H1 (cell line): ENCODE measurements at regions not wholly inside any gene's neighbourhood (a gene's known extent, or its start where the extent isn't known, plus 50 kb on each side); places are given as distances from the start of the nearest gene placed in this dataset.

Experiments
- CTCF ChIA-PET: fragments of 300-600 bp; sonication (Branson Sonifier 250); formaldehyde crosslinking; loops from one replicate; lab custom pipeline; 2021; ENCODE audit not compliant: partially characterized antibody; lab: Charles Lee
- POLR2A ChIA-PET: fragments of 300-600 bp; sonication (Branson Sonifier 250); formaldehyde crosslinking; loops from one replicate; lab custom pipeline; 2021; ENCODE audit warnings: inconsistent platforms; ENCODE audit not compliant: partially characterized antibody; lab: Charles Lee
- DNase-seq, 2 experiments: peaks; one replicate each; pipeline versions ENCODE4 v3.0.0 to v3.0.0-alpha.2; 2010 to 2022; ENCODE audit warnings: low spot score in 2 of 2, low read depth in 1 of 2, mixed read lengths in 1 of 2
- FAIRE-seq: peaks from 2 replicates; lab custom pipeline; 2011; peaks lifted over from hg19 to GRCh38; lab: Jason Lieb, UNC
- H2AFZ ChIP-seq: 2 replicates; pipeline ENCODE4 v1.8.1; 2012; ENCODE audit warnings: low read length, inconsistent platforms
- H2AK5ac ChIP-seq: 2 replicates; pipeline ENCODE4 v1.6.1; 2013; ENCODE audit warnings: low read depth, low read length
- H2BK120ac ChIP-seq: replicated peaks from 2 replicates; pipeline ENCODE3; 2013; ENCODE audit warnings: low read depth, low read length, inconsistent platforms
- H2BK12ac ChIP-seq: 2 replicates; pipeline ENCODE4 v1.6.1; 2013; ENCODE audit warnings: low read depth, low read length
- H2BK15ac ChIP-seq: 2 replicates; pipeline ENCODE4 v1.6.1; 2013; ENCODE audit warnings: low read length
- H2BK20ac ChIP-seq: 2 replicates; pipeline ENCODE4 v1.6.1; 2013; ENCODE audit warnings: low read length
- H2BK5ac ChIP-seq: 2 replicates; pipeline ENCODE4 v1.6.1; 2013; ENCODE audit warnings: low read depth, low read length
- H3K14ac ChIP-seq: 2 replicates; pipeline ENCODE4 v1.6.1; 2013; ENCODE audit warnings: inconsistent platforms; ENCODE audit not compliant: insufficient read length
- H3K18ac ChIP-seq: 2 replicates; pipeline ENCODE4 v1.6.1; 2013; ENCODE audit warnings: low read length; ENCODE audit errors: extremely low read depth
- H3K23ac ChIP-seq: 2 replicates; pipeline ENCODE4 v1.6.1; 2013; ENCODE audit warnings: inconsistent platforms; ENCODE audit not compliant: insufficient read length
- H3K23me2 ChIP-seq: 2 replicates; pipeline ENCODE4 v1.6.1; 2013; ENCODE audit warnings: low read depth, low read length
- H3K27ac ChIP-seq: 2 replicates; pipeline ENCODE4 v1.6.1; 2011; ENCODE audit warnings: low read depth, low read length, inconsistent platforms
- H3K27me3 ChIP-seq, 4 experiments: replicated peaks in 1 of 4; 1 replicate in 1 of 4; 2 replicates in 3 of 4; pipeline versions ENCODE4 v1.6.1 to v1.8.1; 2011 to 2013; ENCODE audit warnings: low read length in 3 of 4, mild to moderate bottlenecking in 3 of 4, inconsistent platforms in 2 of 4, mixed read lengths in 2 of 4, moderate library complexity in 1 of 4; ENCODE audit not compliant: control insufficient read depth in 3 of 4, insufficient read depth in 3 of 4; ENCODE audit errors: extremely low read depth in 1 of 4
- H3K36me3 ChIP-seq, 4 experiments: 2 replicates each; pipeline versions ENCODE4 v1.6.1 to v1.8.1; 2011 to 2013; ENCODE audit warnings: mild to moderate bottlenecking in 4 of 4, low read length in 3 of 4, moderate library complexity in 2 of 4, control low read depth in 1 of 4, inconsistent platforms in 1 of 4; ENCODE audit not compliant: insufficient read depth in 4 of 4, control insufficient read depth in 2 of 4
- H3K4ac ChIP-seq: replicated peaks from 2 replicates; pipeline ENCODE3; 2013; ENCODE audit warnings: low read length, low read depth, mixed read lengths, inconsistent platforms; ENCODE audit not compliant: insufficient read length
- H3K4me1 ChIP-seq, 4 experiments: replicated peaks in 1 of 4; 1 replicate in 1 of 4; 2 replicates in 3 of 4; pipeline versions ENCODE4 v1.6.1 to v1.8.1; 2011 to 2013; ENCODE audit warnings: low read length in 3 of 4, inconsistent platforms in 2 of 4, mixed read lengths in 1 of 4; ENCODE audit not compliant: insufficient read depth in 4 of 4, control insufficient read depth in 3 of 4
- H3K4me2 ChIP-seq, 2 experiments: 2 replicates each; pipeline versions ENCODE4 v1.6.1 to v1.8.1; 2011 to 2013; ENCODE audit warnings: low read depth in 2 of 2, low read length in 2 of 2, control low read depth in 1 of 2, inconsistent platforms in 1 of 2, mild to moderate bottlenecking in 1 of 2; ENCODE audit not compliant: insufficient read depth in 1 of 2
- H3K4me3 ChIP-seq, 4 experiments: fragments of 200-600, 300-600 bp in 1 of 4; sonication (generic), shearing (Covaris generic), sonication (Bioruptor Twin) in 1 of 4; 2 replicates each; pipeline versions ENCODE4 v1.5.1 to v1.8.1; 2011 to 2016; ENCODE audit warnings: low read length in 4 of 4, low read depth in 3 of 4, control low read depth in 2 of 4, inconsistent platforms in 2 of 4, mild to moderate bottlenecking in 2 of 4, mixed read lengths in 1 of 4, moderate library complexity in 1 of 4; ENCODE audit not compliant: insufficient read depth in 2 of 4; ENCODE audit errors: extremely low read depth in 1 of 4
- H3K56ac ChIP-seq: replicated peaks from 2 replicates; pipeline ENCODE3; 2013; ENCODE audit warnings: low read depth, mild to moderate bottlenecking, mixed read lengths, low read length, inconsistent platforms; ENCODE audit not compliant: insufficient read length
- H3K79me1 ChIP-seq: 2 replicates; pipeline ENCODE4 v1.6.1; 2013; ENCODE audit warnings: low read depth, low read length, control low read depth
- H3K79me2 ChIP-seq, 2 experiments: 2 replicates each; pipeline versions ENCODE4 v1.6.1 to v1.8.1; 2012 to 2013; ENCODE audit warnings: low read length in 2 of 2, mild to moderate bottlenecking in 2 of 2, inconsistent platforms in 1 of 2; ENCODE audit not compliant: insufficient read depth in 2 of 2, control insufficient read depth in 1 of 2
- H3K9ac ChIP-seq, 4 experiments: replicated peaks in 1 of 4; 1 replicate in 1 of 4; 2 replicates in 3 of 4; pipeline versions ENCODE4 v1.6.1 to v1.8.1; 2011 to 2013; ENCODE audit warnings: low read depth in 3 of 4, low read length in 3 of 4, control low read depth in 2 of 4, mild to moderate bottlenecking in 2 of 4, moderate library complexity in 2 of 4, inconsistent platforms in 1 of 4; ENCODE audit errors: extremely low read depth in 1 of 4
- H3K9me3 ChIP-seq, 2 experiments: 2 replicates each; pipeline versions ENCODE4 v1.6.1 to v1.8.1; 2012 to 2013; ENCODE audit warnings: mild to moderate bottlenecking in 2 of 2, moderate library complexity in 2 of 2, control low read depth in 1 of 2, inconsistent platforms in 1 of 2, low read depth in 1 of 2, low read length in 1 of 2, mixed read lengths in 1 of 2; ENCODE audit not compliant: insufficient read depth in 2 of 2
- H4K20me1 ChIP-seq, 2 experiments: replicated peaks in 1 of 2; 2 replicates each; pipeline versions ENCODE3 to v1.8.1; 2011 to 2013; ENCODE audit warnings: inconsistent platforms in 2 of 2, low read length in 2 of 2, mild to moderate bottlenecking in 1 of 2; ENCODE audit not compliant: insufficient read depth in 2 of 2, control insufficient read depth in 1 of 2
- H4K5ac ChIP-seq: 2 replicates; pipeline ENCODE4 v1.6.1; 2013; ENCODE audit warnings: low read length, low read depth, mixed read lengths, inconsistent platforms; ENCODE audit not compliant: insufficient read length
- H4K8ac ChIP-seq: 2 replicates; pipeline ENCODE4 v1.8.0; 2013; ENCODE audit warnings: mild to moderate bottlenecking, moderate library complexity, low read length, inconsistent platforms; ENCODE audit not compliant: insufficient read depth; ENCODE audit errors: extremely low read depth
- H4K91ac ChIP-seq: replicated peaks from 2 replicates; pipeline ENCODE3; 2013; ENCODE audit warnings: low read length, mixed read lengths, inconsistent platforms; ENCODE audit not compliant: insufficient read length
- WGBS, 2 experiments: shearing (Covaris generic) in 1 of 2; methylation state at CpG; one replicate each; pipeline versions ENCODE4 v1.1.6 to v1.1.7; 2013 to 2015; ENCODE audit warnings: low lambda C conversion rate in 2 of 2, mixed read lengths in 2 of 2, inconsistent platforms in 1 of 2, low coverage in 1 of 2, missing lambda C conversion rate in 1 of 2; ENCODE audit not compliant: insufficient replicate concordance in 2 of 2, insufficient coverage in 1 of 2, insufficient read length in 1 of 2; ENCODE audit errors: extremely low coverage in 1 of 2, missing lambda C conversion rate in 1 of 2; 5-methylcytosine and 5-hydroxymethylcytosine counted together
- TF ChIP-seq, protein P1 (sequence below), 3 experiments: IDR thresholded peaks; 1 replicate in 2 of 3; 2 replicates in 1 of 3; pipeline versions ENCODE4 v1.5.1 to v1.6.1; 2011; ENCODE audit warnings: low read length in 3 of 3, mild to moderate bottlenecking in 3 of 3, inconsistent platforms in 2 of 3, low read depth in 1 of 3, moderate library complexity in 1 of 3; ENCODE audit not compliant: insufficient read depth in 1 of 3; ENCODE audit errors: control extremely low read depth in 1 of 3
- TF ChIP-seq, protein P2 (sequence below): IDR thresholded peaks from 2 replicates; pipeline ENCODE4 v1.6.1; 2011; ENCODE audit warnings: low read length, improper control_type of control experiment

DNA sequence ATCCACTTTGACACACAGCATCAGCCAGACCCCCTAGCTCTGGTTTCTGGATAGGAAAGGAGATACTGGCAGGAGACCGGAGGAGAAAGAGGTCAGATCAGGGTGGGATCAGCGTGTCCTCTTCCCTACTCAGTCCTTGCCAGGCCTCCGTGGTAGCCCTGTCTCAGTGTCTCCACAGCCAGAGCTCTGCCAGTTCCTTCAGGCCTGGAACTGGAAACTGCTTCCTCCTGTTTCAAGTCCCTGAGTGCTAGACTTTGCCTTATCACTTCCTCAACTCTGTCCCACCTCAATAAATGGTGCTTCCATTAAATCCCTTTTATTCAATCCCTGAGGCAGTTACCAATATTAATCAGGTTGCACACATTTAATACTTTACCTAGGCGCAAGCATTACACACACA, 96.8 kb upstream of the LY86 start:
- Histone ChIP-seq H3K27ac (no peak overlapping the region), H2BK20ac (no peak overlapping the region), H3K4me2 (no peak overlapping the region), H3K18ac (no peak overlapping the region), H3K23ac (no peak overlapping the region), H3K14ac (no peak overlapping the region), H3K79me2 (no peaks in the 10 kb centered on the region), H2BK15ac (no peak overlapping the region), H3K4me1 (no peaks in the 10 kb centered on the region), H4K5ac (no peak overlapping the region), H3K9me3 (no peaks in the 10 kb centered on the region), H4K20me1 (no peaks in the 10 kb centered on the region), H3K4me3 (no peak overlapping the region), H4K8ac (no peak overlapping the region; the same call in 1 of the 2 replicates), H3K79me1 (no peaks in the 10 kb centered on the region), H2BK5ac (no peak overlapping the region), H2AK5ac (no peak overlapping the region), H3K23me2 (no peaks in the 10 kb centered on the region), H3K9ac (no peak overlapping the region), H4K91ac (no peak overlapping the region), H2BK12ac (no peak overlapping the region), H3K36me3 (no peaks in the 10 kb centered on the region; a peak in 1 of 8 replicates), H2BK120ac (no peak overlapping the region), H3K4ac (no peak overlapping the region), H3K56ac (no peak overlapping the region), H2AFZ (no peak overlapping the region), H3K27me3 (no peaks in the 10 kb centered on the region)
- 94% methylated on average over 4 of the region's 4 CpGs; no CpG with 5 or more reads in 1 of the 2 experiments for WGBS, 2 experiments
- CTCF ChIA-PET: interaction anchor here (0.7 to 1.1 kb wide), 3 partner anchors 39 to 435 kb away, joined by 3 read pairs; partner anchors contain the start of gene F13A1
- FAIRE-seq: no peak
- POLR2A ChIA-PET: no interaction called here
- no peak for DNase-seq
- TF ChIP-seq, protein P1, sequence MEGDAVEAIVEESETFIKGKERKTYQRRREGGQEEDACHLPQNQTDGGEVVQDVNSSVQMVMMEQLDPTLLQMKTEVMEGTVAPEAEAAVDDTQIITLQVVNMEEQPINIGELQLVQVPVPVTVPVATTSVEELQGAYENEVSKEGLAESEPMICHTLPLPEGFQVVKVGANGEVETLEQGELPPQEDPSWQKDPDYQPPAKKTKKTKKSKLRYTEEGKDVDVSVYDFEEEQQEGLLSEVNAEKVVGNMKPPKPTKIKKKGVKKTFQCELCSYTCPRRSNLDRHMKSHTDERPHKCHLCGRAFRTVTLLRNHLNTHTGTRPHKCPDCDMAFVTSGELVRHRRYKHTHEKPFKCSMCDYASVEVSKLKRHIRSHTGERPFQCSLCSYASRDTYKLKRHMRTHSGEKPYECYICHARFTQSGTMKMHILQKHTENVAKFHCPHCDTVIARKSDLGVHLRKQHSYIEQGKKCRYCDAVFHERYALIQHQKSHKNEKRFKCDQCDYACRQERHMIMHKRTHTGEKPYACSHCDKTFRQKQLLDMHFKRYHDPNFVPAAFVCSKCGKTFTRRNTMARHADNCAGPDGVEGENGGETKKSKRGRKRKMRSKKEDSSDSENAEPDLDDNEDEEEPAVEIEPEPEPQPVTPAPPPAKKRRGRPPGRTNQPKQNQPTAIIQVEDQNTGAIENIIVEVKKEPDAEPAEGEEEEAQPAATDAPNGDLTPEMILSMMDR (IDR thresholded peaks at IDR 0.05; ENCODE audit: control extremely low read depth in 1 of 3, insufficient read depth in 1 of 3, low read depth in 1 of 3, low read length in 3 of 3): no peak
- TF ChIP-seq, protein P2, sequence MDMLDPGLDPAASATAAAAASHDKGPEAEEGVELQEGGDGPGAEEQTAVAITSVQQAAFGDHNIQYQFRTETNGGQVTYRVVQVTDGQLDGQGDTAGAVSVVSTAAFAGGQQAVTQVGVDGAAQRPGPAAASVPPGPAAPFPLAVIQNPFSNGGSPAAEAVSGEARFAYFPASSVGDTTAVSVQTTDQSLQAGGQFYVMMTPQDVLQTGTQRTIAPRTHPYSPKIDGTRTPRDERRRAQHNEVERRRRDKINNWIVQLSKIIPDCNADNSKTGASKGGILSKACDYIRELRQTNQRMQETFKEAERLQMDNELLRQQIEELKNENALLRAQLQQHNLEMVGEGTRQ: no peak
